ENCODE measurements at regions not wholly inside any gene's neighbourhood (a gene's known extent, or its start where the extent isn't known, plus 50 kb on each side); places are given as distances from the start of the nearest gene placed in this dataset.

DNA sequence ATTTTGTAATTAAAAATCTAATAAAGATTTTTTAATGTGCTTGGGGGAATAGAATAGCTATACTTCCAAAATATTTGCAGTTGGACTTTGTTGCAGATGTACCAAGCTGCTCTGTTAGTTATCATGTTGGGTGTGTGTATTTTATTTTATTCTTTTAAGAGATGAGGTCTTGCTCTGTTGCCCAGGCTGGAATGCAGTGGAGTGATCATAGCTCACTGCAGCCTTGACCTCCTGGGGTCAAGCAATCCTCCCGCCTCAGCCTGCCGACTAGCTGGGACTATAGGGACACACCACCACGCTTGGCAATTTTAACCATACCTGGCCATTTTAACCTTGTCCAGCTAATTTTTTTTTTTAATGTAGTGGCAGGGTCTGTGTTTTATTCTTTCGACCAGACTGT is 54.7 kb upstream of the MAP1LC3B2 start:
- TF ChIP-seq, protein P1, sequence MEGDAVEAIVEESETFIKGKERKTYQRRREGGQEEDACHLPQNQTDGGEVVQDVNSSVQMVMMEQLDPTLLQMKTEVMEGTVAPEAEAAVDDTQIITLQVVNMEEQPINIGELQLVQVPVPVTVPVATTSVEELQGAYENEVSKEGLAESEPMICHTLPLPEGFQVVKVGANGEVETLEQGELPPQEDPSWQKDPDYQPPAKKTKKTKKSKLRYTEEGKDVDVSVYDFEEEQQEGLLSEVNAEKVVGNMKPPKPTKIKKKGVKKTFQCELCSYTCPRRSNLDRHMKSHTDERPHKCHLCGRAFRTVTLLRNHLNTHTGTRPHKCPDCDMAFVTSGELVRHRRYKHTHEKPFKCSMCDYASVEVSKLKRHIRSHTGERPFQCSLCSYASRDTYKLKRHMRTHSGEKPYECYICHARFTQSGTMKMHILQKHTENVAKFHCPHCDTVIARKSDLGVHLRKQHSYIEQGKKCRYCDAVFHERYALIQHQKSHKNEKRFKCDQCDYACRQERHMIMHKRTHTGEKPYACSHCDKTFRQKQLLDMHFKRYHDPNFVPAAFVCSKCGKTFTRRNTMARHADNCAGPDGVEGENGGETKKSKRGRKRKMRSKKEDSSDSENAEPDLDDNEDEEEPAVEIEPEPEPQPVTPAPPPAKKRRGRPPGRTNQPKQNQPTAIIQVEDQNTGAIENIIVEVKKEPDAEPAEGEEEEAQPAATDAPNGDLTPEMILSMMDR (IDR thresholded peaks at IDR 0.05): no peak
- TF ChIP-seq EZH2 (IDR thresholded peaks at IDR 0.05; ENCODE audit: borderline replicate concordance, insufficient read depth, low read depth, low read length, poor library complexity, severe bottlenecking): no peak

Measured in B cell (primary cell).